Pancreas (tissue), 10 donors: ENCODE measurements at regions not wholly inside any gene's neighbourhood (a gene's known extent, or its start where the extent isn't known, plus 50 kb on each side); places are given as distances from the start of the nearest gene placed in this dataset.

Experiments
- ATAC-seq, 4 donors: fragments of 200-7000 bp; cut with Tn5 transposase; one replicate each; pipeline versions ENCODE4 v1.8.0 to v1.9.1; 2020; ENCODE audit warnings: mild to moderate bottlenecking in 4 of 4, moderate library complexity in 4 of 4
- DNase-seq, 6 donors: peaks; one replicate each; pipeline ENCODE4 v3.0.0-alpha.2; 2020
- FAIRE-seq: peaks from 2 replicates; lab custom pipeline; 2012; peaks lifted over from hg19 to GRCh38; lab: Jason Lieb, UNC
- H3K27ac ChIP-seq, 4 donors: fragments of 200-600 bp; sonication (generic); 1 replicate in 3 of 4; 2 replicates in 1 of 4; pipeline versions ENCODE4 v1.5.0 to v1.8.0; 2020
- H3K27me3 ChIP-seq, 4 donors: fragments of 200-600 bp; one replicate each; pipeline ENCODE4 v1.8.0; 2021
- H3K36me3 ChIP-seq, 3 donors: fragments of 200-600 bp; sonication (generic) in 1 of 3; one replicate each; pipeline versions ENCODE4 v1.5.0 to v1.8.0; 2020 to 2021
- H3K4me1 ChIP-seq, 3 donors: fragments of 200-600 bp; one replicate each; pipeline ENCODE4 v1.8.0; 2021
- H3K4me3 ChIP-seq, 4 donors: fragments of 200-600 bp; sonication (generic) in 2 of 4; one replicate each; pipeline versions ENCODE4 v1.5.0 to v1.8.0; 2020 to 2021
- H3K9me3 ChIP-seq, 4 donors: fragments of 200-600 bp; one replicate each; pipeline ENCODE4 v1.8.0; 2021
- CTCF ChIP-seq, 4 donors: fragments of 200-600 bp; sonication (generic) in 3 of 4; IDR thresholded peaks; one replicate each; pipeline versions ENCODE4 v1.5.0 to v1.8.0; 2021; ENCODE audit warnings: antibody characterized with exemption in 4 of 4
- WGBS, 2 donors: extraction: QIAGEN DNeasy Blood & Tissue Kit; methylation state at CpG; one replicate each; pipeline ENCODE4 v1.1.7; 2013; 5-methylcytosine and 5-hydroxymethylcytosine counted together
- intact Hi-C, 3 donors: fragments of 100-400 bp; cut with DNase I; formaldehyde crosslinking; loops; one replicate each; pipeline versions ENCODE4 v1.11.1 to v1.14.2; 2022
- donor health status: healthy with polysubstance abuse.
- donor health status: DM: no; HTN: no; CAD: no; lungs with moderate emphysema.
- donor health status: DM: no; HTN: no; CAD: no.
- donor health status: control.
- donor health status: control.
- donor health status: Bipolar disorder and iron deficiency.
- donor health status: DM: yes; HTN: yes; CAD: no.
- donor health status: DM: no; HTN: no; CAD: no.
- donor health status: DM: no; HTN: no; CAD: no.
- donor health status: DM: yes; HTN: yes; CAD: no.

GRCh38 chr13:47039106-47039505 lies 142.3 kb upstream of the HTR2A start:
- ATAC-seq (no peak), FAIRE-seq (no peak), DNase-seq (no peak)
- no peaks in the 10 kb centered on the region for H3K9me3 ChIP-seq
- H3K27ac ChIP-seq = no peak overlapping the region
- intact Hi-C loops = no loop called here
- no peaks in the 10 kb centered on the region for H3K36me3 ChIP-seq
- H3K4me1 ChIP-seq = no peaks in the 10 kb centered on the region
- TF ChIP-seq CTCF (IDR thresholded peaks at IDR 0.05) = no peak
- no peaks in the 10 kb centered on the region for H3K27me3 ChIP-seq
- H3K4me3 ChIP-seq = no peak overlapping the region
- 66 to 72% methylated on average over 2 of the region's 2 CpGs for WGBS, 2 donors

GRCh38 chr13:47038188-47038587 lies 141.3 kb upstream of the HTR2A start:
- ATAC-seq = no peak
- peak overlapping the region in 1 of 4 donors; percentile 21 for H3K27ac ChIP-seq
- intact Hi-C loops = no loop called here
- WGBS, 2 donors = 86 to 90% methylated on average over 1 of the region's 1 CpG
- H3K4me1 ChIP-seq = no peaks in the 10 kb centered on the region
- no peaks in the 10 kb centered on the region for H3K27me3 ChIP-seq
- no peak for TF ChIP-seq CTCF (IDR thresholded peaks at IDR 0.05)
- no peak overlapping the region for H3K4me3 ChIP-seq
- H3K9me3 ChIP-seq = no peaks in the 10 kb centered on the region
- no peak for FAIRE-seq
- H3K36me3 ChIP-seq = no peaks in the 10 kb centered on the region
- DNase-seq = no peak

- H3K27ac ChIP-seq = peak overlapping the region; percentile 4 to 62 (median 45)
- intact Hi-C loops = no loop called here
- peak in 2 of 6 donors; percentile 19 to 21 for DNase-seq
- H3K4me3 ChIP-seq = no peak overlapping the region
- ATAC-seq = peak in 3 of 4 donors; percentile 61 to 89 (median 62)
- H3K4me1 ChIP-seq = no peaks in the 10 kb centered on the region
- 17 to 21% methylated on average over 5 of the region's 5 CpGs for WGBS, 2 donors
- no peaks in the 10 kb centered on the region for H3K27me3 ChIP-seq
- no peak for FAIRE-seq
- no peaks in the 10 kb centered on the region for H3K36me3 ChIP-seq
- TF ChIP-seq CTCF (IDR thresholded peaks at IDR 0.05) = no peak
- H3K9me3 ChIP-seq = no peaks in the 10 kb centered on the region
Measured at GRCh38 chr13:47036294-47037008, 139.6 kb upstream of the HTR2A start.

GRCh38 chr13:47033216-47033615 lies 136.4 kb upstream of the HTR2A start:
- intact Hi-C loops = no loop called here
- FAIRE-seq = no peak

More at GRCh38 chr13:47033216-47033615, 136.4 kb upstream of the HTR2A start:
- ATAC-seq (peak in 2 of 4 donors; percentile 32 to 68), DNase-seq (no peak)
- Histone ChIP-seq H3K9me3 (no peaks in the 10 kb centered on the region), H3K27me3 (no peaks in the 10 kb centered on the region), H3K27ac (peak overlapping the region in 2 of 4 donors; percentile 32 to 33), H3K4me3 (no peak overlapping the region), H3K4me1 (no peaks in the 10 kb centered on the region), H3K36me3 (no peaks in the 10 kb centered on the region)
- 40 to 48% methylated on average over 2 of the region's 2 CpGs for WGBS, 2 donors
- no peak for TF ChIP-seq CTCF (IDR thresholded peaks at IDR 0.05)
